Peyer's patch (tissue), 4 donors: ENCODE measurements at regions not wholly inside any gene's neighbourhood (a gene's known extent, or its start where the extent isn't known, plus 50 kb on each side); places are given as distances from the start of the nearest gene placed in this dataset.
"Not testable (repeated sequence)": the region's sequence is repeated elsewhere in the genome, so short reads cannot be mapped to it uniquely, and the experiment has no call there.

Source experiments
- POLR2A ChIP-seq, 2 donors: fragments of 450-650 bp; IDR thresholded peaks; one replicate each; pipeline ENCODE4 v1.5.1; 2017; ENCODE audit warnings: antibody characterized with exemption in 2 of 2, mild to moderate bottlenecking in 2 of 2, moderate library complexity in 2 of 2
- TF ChIP-seq, protein P1 (sequence below), 6 experiments: fragments of 450-650 bp in 4 of 6; fragments of 200-600 bp in 2 of 6; sonication (generic) in 1 of 6; IDR thresholded peaks; one replicate each; pipeline ENCODE4 v1.5.1; 2017 to 2019; ENCODE audit warnings: antibody characterized with exemption in 6 of 6, mild to moderate bottlenecking in 3 of 6, moderate library complexity in 1 of 6

DNA sequence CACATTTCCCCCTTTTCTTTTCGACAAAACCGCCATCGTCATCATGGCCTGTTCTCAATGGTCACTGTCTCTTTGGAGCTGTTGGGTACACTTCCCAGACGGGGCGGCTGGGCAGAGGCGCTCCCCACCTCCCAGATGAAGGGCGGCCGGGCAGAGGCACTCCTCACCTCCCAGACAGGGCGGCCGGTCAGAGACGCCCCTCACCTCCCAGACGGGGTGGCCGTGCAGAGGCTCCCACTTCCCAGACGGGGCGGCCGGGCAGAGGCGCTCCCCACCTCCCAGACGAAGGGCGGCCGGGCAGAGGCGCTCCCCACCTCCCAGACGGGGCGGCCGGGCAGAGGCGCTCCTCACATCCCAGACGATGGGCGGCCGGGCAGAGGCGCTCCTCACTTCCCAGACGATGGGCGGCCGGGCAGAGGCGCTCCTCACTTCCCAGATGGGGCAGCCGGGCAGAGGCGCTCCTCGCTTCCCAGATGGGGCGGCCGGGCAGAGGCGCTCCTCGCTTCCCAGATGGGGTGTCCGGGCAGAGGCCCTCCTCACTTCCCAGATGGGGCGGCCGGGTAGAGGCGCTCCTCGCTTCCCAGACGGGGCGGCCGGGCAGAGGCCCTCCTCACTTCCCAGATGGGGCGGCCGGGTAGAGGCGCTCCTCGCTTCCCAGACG lies 82.6 kb upstream of the TFPI start:
- TF ChIP-seq, protein P1, sequence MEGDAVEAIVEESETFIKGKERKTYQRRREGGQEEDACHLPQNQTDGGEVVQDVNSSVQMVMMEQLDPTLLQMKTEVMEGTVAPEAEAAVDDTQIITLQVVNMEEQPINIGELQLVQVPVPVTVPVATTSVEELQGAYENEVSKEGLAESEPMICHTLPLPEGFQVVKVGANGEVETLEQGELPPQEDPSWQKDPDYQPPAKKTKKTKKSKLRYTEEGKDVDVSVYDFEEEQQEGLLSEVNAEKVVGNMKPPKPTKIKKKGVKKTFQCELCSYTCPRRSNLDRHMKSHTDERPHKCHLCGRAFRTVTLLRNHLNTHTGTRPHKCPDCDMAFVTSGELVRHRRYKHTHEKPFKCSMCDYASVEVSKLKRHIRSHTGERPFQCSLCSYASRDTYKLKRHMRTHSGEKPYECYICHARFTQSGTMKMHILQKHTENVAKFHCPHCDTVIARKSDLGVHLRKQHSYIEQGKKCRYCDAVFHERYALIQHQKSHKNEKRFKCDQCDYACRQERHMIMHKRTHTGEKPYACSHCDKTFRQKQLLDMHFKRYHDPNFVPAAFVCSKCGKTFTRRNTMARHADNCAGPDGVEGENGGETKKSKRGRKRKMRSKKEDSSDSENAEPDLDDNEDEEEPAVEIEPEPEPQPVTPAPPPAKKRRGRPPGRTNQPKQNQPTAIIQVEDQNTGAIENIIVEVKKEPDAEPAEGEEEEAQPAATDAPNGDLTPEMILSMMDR (IDR thresholded peaks at IDR 0.05) = not testable (repeated sequence)
- TF ChIP-seq POLR2A (IDR thresholded peaks at IDR 0.05) = not testable (repeated sequence)
